Skeletal muscle tissue (tissue), 3 donors: ENCODE measurements at regions not wholly inside any gene's neighbourhood (a gene's known extent, or its start where the extent isn't known, plus 50 kb on each side); places are given as distances from the start of the nearest gene placed in this dataset.

ENCODE experiments used
- H3K27ac ChIP-seq: one replicate; pipeline ENCODE4 v1.7.0; 2013; ENCODE audit warnings: mild to moderate bottlenecking, low read depth, low read length, inconsistent platforms
- H3K27me3 ChIP-seq, 3 donors: one replicate each; pipeline ENCODE4 v1.7.0; 2013; ENCODE audit warnings: low read length in 3 of 3; ENCODE audit not compliant: control insufficient read depth in 3 of 3, insufficient read depth in 3 of 3
- H3K36me3 ChIP-seq, 3 donors: one replicate each; pipeline ENCODE4 v1.7.0; 2013; ENCODE audit warnings: low read length in 3 of 3; ENCODE audit not compliant: control insufficient read depth in 3 of 3, insufficient read depth in 3 of 3
- H3K4me1 ChIP-seq, 3 donors: one replicate each; pipeline ENCODE4 v1.7.0; 2013; ENCODE audit warnings: low read length in 3 of 3, mild to moderate bottlenecking in 3 of 3; ENCODE audit not compliant: control insufficient read depth in 3 of 3, insufficient read depth in 3 of 3
- H3K4me3 ChIP-seq, 3 donors: one replicate each; pipeline ENCODE4 v1.7.0; 2013; ENCODE audit warnings: low read length in 3 of 3
- H3K9ac ChIP-seq, 3 donors: one replicate each; pipeline ENCODE4 v1.7.0; 2013; ENCODE audit warnings: low read length in 3 of 3, mild to moderate bottlenecking in 3 of 3, moderate library complexity in 2 of 3, low read depth in 1 of 3
- H3K9me3 ChIP-seq, 3 donors: one replicate each; pipeline ENCODE4 v1.7.0; 2013; ENCODE audit warnings: low read length in 3 of 3; ENCODE audit not compliant: control insufficient read depth in 3 of 3
- donor health status: Osteomylitis.

DNA sequence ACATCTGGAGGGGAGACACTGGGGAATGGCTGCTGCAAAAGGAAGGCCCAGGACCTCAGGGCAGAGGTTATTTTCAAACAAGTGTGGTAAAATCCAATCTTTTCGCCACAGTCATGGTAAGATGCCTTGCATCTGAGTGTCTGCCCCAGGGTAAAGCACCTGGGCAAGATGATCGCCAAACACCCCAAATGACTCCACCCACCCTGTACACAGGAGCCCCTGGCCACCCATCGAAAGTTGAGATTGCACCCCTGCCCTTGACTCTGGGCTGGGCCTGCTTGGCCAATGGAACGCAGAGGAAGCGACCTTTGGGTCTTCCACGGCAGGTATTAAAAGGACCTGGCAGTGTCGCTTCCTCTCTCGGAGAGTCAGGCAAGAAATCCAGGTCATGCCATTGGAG, 88.8 kb downstream of the C16orf95 start:
- Histone ChIP-seq H3K4me1 (peaks cover 0 to 5% (median 2%) of the 10 kb centered on the region in 3 donors), H3K9ac (no peak overlapping the region), H3K9me3 (peaks cover 3 to 6% (median 6%) of the 10 kb centered on the region in 3 donors), H3K27ac (no peak overlapping the region), H3K36me3 (no peaks in the 10 kb centered on the region), H3K27me3 (no peaks in the 10 kb centered on the region), H3K4me3 (no peak overlapping the region)

- no peaks in the 10 kb centered on the region for H3K27me3 ChIP-seq
- no peaks in the 10 kb centered on the region for H3K36me3 ChIP-seq
- no peak overlapping the region for H3K4me3 ChIP-seq
- peaks cover 3 to 6% (median 6%) of the 10 kb centered on the region in 3 donors for H3K9me3 ChIP-seq
- H3K27ac ChIP-seq: no peak overlapping the region
- peaks cover 0 to 5% (median 2%) of the 10 kb centered on the region in 3 donors for H3K4me1 ChIP-seq
- H3K9ac ChIP-seq: no peak overlapping the region
Observed at GRCh38 chr16:87229230-87230188, 87.7 kb downstream of the C16orf95 start.

GRCh38 chr16:87230571-87230970, 86.6 kb downstream of the C16orf95 start:
- no peak overlapping the region for H3K4me3 ChIP-seq
- H3K9me3 ChIP-seq: peaks cover 3 to 6% (median 6%) of the 10 kb centered on the region in 3 donors
- no peaks in the 10 kb centered on the region for H3K36me3 ChIP-seq
- no peak overlapping the region for H3K9ac ChIP-seq
- H3K4me1 ChIP-seq: peaks cover 0 to 5% (median 2%) of the 10 kb centered on the region in 3 donors
- no peak overlapping the region for H3K27ac ChIP-seq
- peaks cover 0 to 8% (median 2%) of the 10 kb centered on the region in 3 donors for H3K27me3 ChIP-seq

DNA sequence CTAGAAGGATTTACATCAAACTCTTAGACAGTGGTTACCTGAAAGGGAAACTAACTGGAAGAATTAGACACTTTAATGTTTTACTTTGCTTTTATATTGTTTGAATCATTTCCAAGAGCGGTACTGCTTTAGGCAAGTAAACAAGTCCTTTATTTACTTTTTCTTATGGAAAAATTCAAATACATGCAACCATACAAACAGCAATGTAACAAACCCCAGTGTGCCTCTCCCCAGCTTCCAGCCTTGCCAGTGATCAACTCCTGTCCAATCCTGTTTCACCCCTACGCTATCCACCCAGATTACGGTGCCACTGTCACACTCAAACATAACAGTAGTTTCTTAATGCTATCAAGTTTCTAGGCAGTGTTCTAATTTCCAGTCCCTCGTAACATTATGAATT, 85.9 kb downstream of the C16orf95 start:
- Histone ChIP-seq H3K9me3 (peaks cover 3 to 6% (median 6%) of the 10 kb centered on the region in 3 donors), H3K36me3 (no peaks in the 10 kb centered on the region), H3K27me3 (peaks cover 0 to 14% (median 7%) of the 10 kb centered on the region in 3 donors), H3K27ac (no peak overlapping the region), H3K4me1 (peaks cover 0 to 5% (median 2%) of the 10 kb centered on the region in 3 donors), H3K4me3 (no peak overlapping the region), H3K9ac (no peak overlapping the region)

- Histone ChIP-seq H3K9ac (no peak overlapping the region), H3K36me3 (no peaks in the 10 kb centered on the region), H3K4me1 (peaks cover 0 to 5% (median 2%) of the 10 kb centered on the region in 3 donors), H3K27me3 (peaks cover 0 to 17% (median 14%) of the 10 kb centered on the region in 3 donors), H3K4me3 (peak overlapping the region in 1 of 3 donors; percentile 22), H3K27ac (no peak overlapping the region), H3K9me3 (peaks cover 3 to 6% (median 6%) of the 10 kb centered on the region in 3 donors)
Observed at GRCh38 chr16:87231911-87232310, 85.3 kb downstream of the C16orf95 start.

DNA sequence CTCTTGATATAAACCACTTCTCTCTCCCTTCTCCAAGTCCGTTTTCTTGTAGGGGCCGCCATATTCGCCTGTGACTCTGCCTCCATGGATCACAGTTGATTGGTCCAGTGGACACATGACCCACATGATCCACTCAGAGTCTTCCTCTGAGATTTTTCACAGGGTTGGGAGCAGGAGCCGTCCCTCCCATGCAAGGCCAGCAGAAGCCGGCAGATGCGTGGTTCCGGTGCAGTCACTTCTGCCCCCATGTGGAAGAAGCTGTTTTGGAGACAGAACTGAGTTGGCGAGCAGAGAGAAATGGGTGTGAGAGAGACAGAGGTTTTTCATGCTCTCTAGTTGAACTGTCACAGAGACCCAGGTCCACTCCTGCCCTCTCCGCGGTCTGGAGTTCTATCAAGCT, 83.3 kb downstream of the C16orf95 start:
- no peak overlapping the region for H3K9ac ChIP-seq
- H3K4me3 ChIP-seq: no peak overlapping the region
- peaks cover 3 to 6% (median 6%) of the 10 kb centered on the region in 3 donors for H3K9me3 ChIP-seq
- H3K4me1 ChIP-seq: no peaks in the 10 kb centered on the region
- H3K27me3 ChIP-seq: peaks cover 0 to 17% (median 14%) of the 10 kb centered on the region in 3 donors
- no peak overlapping the region for H3K27ac ChIP-seq
- no peaks in the 10 kb centered on the region for H3K36me3 ChIP-seq

DNA sequence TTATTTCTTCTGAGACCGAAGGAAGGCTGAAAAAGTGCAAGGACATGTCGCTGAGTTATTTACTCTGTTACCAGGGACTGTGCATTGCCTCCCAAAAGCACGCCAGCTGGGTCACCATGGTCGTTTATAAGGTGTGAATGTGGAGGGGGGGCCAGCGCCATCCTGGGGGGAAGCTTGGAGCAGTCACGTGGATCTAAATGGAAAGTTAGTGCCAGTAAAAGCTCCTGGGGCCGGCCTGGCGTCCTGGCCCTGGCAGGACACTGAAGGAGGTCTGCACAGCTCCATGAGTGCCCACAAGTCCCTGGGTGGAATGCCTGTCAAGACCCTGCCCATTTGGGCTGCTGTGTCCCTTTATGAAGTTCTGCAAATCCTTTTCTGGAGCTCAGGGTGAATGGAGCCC, 82.6 kb downstream of the C16orf95 start:
- Histone ChIP-seq H3K9ac (no peak overlapping the region), H3K9me3 (peaks cover 3 to 6% (median 6%) of the 10 kb centered on the region in 3 donors)

DNA sequence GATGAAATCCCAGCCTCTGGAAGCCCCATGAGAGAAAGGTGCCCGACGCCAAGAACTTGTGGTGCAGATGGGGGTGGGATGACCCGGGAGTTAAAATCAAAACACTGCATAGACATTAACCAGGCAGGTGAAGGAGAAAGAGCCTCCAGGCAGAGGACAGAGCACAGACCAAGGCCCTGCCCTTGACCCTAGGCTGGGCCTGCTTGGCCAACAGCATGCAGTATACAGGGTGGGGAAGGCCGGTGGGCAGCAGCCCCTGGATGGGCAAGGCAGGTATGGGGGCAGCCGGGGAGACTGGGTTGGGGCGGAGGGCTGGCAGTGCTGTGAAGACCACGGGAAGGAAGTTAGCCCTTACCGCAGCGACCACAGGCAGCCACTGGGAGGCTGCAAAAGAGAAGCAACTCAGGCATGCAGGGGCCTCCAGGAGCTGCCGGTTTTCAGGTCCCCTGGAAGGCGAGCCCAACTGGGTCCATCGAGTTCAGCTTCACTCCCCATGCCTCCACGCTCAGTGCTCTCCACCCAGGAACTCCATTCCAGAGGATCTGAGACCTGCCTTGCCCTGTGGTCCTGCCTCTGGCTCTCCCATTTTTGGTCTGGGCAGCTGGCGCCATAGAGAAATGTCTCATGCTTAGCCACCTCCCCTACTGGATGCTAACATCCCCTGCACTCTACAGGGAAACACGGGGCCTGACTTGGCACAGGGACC, 81.2 kb downstream of the C16orf95 start:
- Histone ChIP-seq H3K4me1 (no peaks in the 10 kb centered on the region), H3K27me3 (peaks cover 0 to 17% (median 14%) of the 10 kb centered on the region in 3 donors), H3K9me3 (peaks cover 3 to 6% (median 6%) of the 10 kb centered on the region in 3 donors)

More for the DNA sequence above, 82.6 kb downstream of the C16orf95 start:
- H3K4me3 ChIP-seq: no peak overlapping the region
- H3K27me3 ChIP-seq: peaks cover 0 to 17% (median 14%) of the 10 kb centered on the region in 3 donors
- no peak overlapping the region for H3K27ac ChIP-seq
- no peaks in the 10 kb centered on the region for H3K36me3 ChIP-seq
- H3K4me1 ChIP-seq: no peaks in the 10 kb centered on the region

GRCh38 chr16:87236516-87237115, 80.6 kb downstream of the C16orf95 start:
- Histone ChIP-seq H3K9ac (no peak overlapping the region), H3K9me3 (peaks cover 3 to 6% (median 6%) of the 10 kb centered on the region in 3 donors), H3K27ac (no peak overlapping the region), H3K36me3 (no peaks in the 10 kb centered on the region), H3K27me3 (peaks cover 0 to 17% (median 14%) of the 10 kb centered on the region in 3 donors), H3K4me3 (no peak overlapping the region), H3K4me1 (no peaks in the 10 kb centered on the region)

More for the DNA sequence above, 81.2 kb downstream of the C16orf95 start:
- Histone ChIP-seq H3K36me3 (no peaks in the 10 kb centered on the region), H3K4me3 (no peak overlapping the region), H3K27ac (no peak overlapping the region), H3K9ac (no peak overlapping the region)
